Endothelial cell (in vitro differentiated cells): ENCODE measurements at regions not wholly inside any gene's neighbourhood (a gene's known extent, or its start where the extent isn't known, plus 50 kb on each side); places are given as distances from the start of the nearest gene placed in this dataset.

Source experiments
- DNase-seq: peaks from one replicate; pipeline ENCODE4 v3.0.0; 2021; ENCODE audit warnings: low spot score
- H3K27ac Mint-ChIP-seq: one replicate; pipeline ENCODE4 v1.8.0; 2021; ENCODE audit warnings: mixed read lengths, inconsistent platforms; ENCODE audit not compliant: unreplicated experiment
- H3K27me3 Mint-ChIP-seq: one replicate; pipeline ENCODE4 v1.8.0; 2021; ENCODE audit warnings: mild to moderate bottlenecking, moderate library complexity, mixed read lengths, inconsistent platforms; ENCODE audit not compliant: unreplicated experiment
- H3K36me3 Mint-ChIP-seq: one replicate; pipeline ENCODE4 v1.8.0; 2021; ENCODE audit warnings: mild to moderate bottlenecking, low read depth, mixed read lengths, inconsistent platforms; ENCODE audit not compliant: unreplicated experiment
- H3K4me1 Mint-ChIP-seq: one replicate; pipeline ENCODE4 v1.8.0; 2021; ENCODE audit warnings: mild to moderate bottlenecking, mixed read lengths, inconsistent platforms; ENCODE audit not compliant: unreplicated experiment
- H3K4me3 Mint-ChIP-seq: one replicate; pipeline ENCODE4 v1.8.0; 2021; ENCODE audit warnings: mild to moderate bottlenecking, mixed read lengths, inconsistent platforms; ENCODE audit not compliant: unreplicated experiment
- H3K9me3 Mint-ChIP-seq: one replicate; pipeline ENCODE4 v1.8.0; 2021; ENCODE audit warnings: mixed read lengths, inconsistent platforms; ENCODE audit not compliant: unreplicated experiment
- CTCF ChIP-seq: fragments of 200-600 bp; sonication (generic); IDR thresholded peaks from one replicate; pipeline ENCODE4 v1.5.0; 2021; ENCODE audit warnings: antibody characterized with exemption; ENCODE audit not compliant: unreplicated experiment

GRCh38 chr10:64637939-64638338 lies 1116.7 kb downstream of the REEP3 start:
- Mint-ChIP-seq H3K36me3 (no peaks in the 10 kb centered on the region), H3K4me1 (peaks cover 2% of the 10 kb centered on the region), H3K27ac (no peak overlapping the region), H3K27me3 (no peaks in the 10 kb centered on the region), H3K4me3 (no peak overlapping the region), H3K9me3 (no peaks in the 10 kb centered on the region)
- TF ChIP-seq CTCF, result no peak
- DNase-seq, result no peak

- no peak for TF ChIP-seq CTCF
- no peaks in the 10 kb centered on the region for H3K4me1 Mint-ChIP-seq
- no peak overlapping the region for H3K27ac Mint-ChIP-seq
- H3K27me3 Mint-ChIP-seq, result no peaks in the 10 kb centered on the region
- no peaks in the 10 kb centered on the region for H3K36me3 Mint-ChIP-seq
- DNase-seq, result no peak
- H3K4me3 Mint-ChIP-seq, result no peak overlapping the region
- H3K9me3 Mint-ChIP-seq, result no peaks in the 10 kb centered on the region
Observed at GRCh38 chr10:64648915-64649314, 1127.7 kb downstream of the REEP3 start.

GRCh38 chr10:64658528-64658927 lies 1137.3 kb downstream of the REEP3 start:
- no peak for TF ChIP-seq CTCF
- no peaks in the 10 kb centered on the region for H3K27me3 Mint-ChIP-seq
- no peak overlapping the region for H3K4me3 Mint-ChIP-seq
- H3K4me1 Mint-ChIP-seq, result no peaks in the 10 kb centered on the region
- H3K27ac Mint-ChIP-seq, result no peak overlapping the region
- DNase-seq, result no peak
- H3K9me3 Mint-ChIP-seq, result no peaks in the 10 kb centered on the region
- H3K36me3 Mint-ChIP-seq, result no peaks in the 10 kb centered on the region

- Mint-ChIP-seq H3K36me3 (no peaks in the 10 kb centered on the region), H3K27ac (no peak overlapping the region), H3K9me3 (no peaks in the 10 kb centered on the region), H3K27me3 (no peaks in the 10 kb centered on the region), H3K4me3 (no peak overlapping the region), H3K4me1 (no peaks in the 10 kb centered on the region)
- no peak for DNase-seq
- no peak for TF ChIP-seq CTCF
Observed at GRCh38 chr10:64659311-64659710, 1138.1 kb downstream of the REEP3 start.

GRCh38 chr10:64682043-64682442 lies 1160.8 kb downstream of the REEP3 start:
- no peak for TF ChIP-seq CTCF
- Mint-ChIP-seq H3K36me3 (no peaks in the 10 kb centered on the region), H3K4me3 (no peak overlapping the region), H3K27ac (no peak overlapping the region), H3K27me3 (no peaks in the 10 kb centered on the region), H3K9me3 (no peaks in the 10 kb centered on the region), H3K4me1 (no peaks in the 10 kb centered on the region)
- no peak for DNase-seq
